Dedifferentiated amniotic fluid mesenchymal stem cell (primary cell): ENCODE measurements at regions not wholly inside any gene's neighbourhood (a gene's known extent, or its start where the extent isn't known, plus 50 kb on each side); places are given as distances from the start of the nearest gene placed in this dataset.

Source experiments
- DNase-seq: peaks from one replicate; pipeline ENCODE4 v3.0.0-alpha.2; 2016; ENCODE audit errors: extremely low spot score

DNA sequence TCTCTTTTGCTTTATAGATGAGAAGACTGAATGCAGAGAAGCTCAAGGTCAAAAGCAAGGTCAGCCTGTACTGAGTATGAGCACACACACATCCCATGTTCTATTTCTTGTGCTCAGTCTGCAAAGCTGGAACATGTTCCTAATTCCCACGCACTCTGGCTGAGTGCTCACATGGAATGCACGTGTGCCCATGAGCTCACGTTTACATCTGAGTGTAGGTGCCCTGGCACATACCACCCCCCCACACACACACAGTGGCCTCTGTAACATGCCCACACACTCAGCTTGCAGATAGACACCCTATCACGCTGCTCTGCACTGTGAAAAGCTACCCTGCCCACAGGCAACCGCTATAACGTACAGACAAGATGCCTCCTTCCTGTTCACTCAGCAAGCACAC, 700.1 kb downstream of the MED13L start:
- no peak for DNase-seq

DNA sequence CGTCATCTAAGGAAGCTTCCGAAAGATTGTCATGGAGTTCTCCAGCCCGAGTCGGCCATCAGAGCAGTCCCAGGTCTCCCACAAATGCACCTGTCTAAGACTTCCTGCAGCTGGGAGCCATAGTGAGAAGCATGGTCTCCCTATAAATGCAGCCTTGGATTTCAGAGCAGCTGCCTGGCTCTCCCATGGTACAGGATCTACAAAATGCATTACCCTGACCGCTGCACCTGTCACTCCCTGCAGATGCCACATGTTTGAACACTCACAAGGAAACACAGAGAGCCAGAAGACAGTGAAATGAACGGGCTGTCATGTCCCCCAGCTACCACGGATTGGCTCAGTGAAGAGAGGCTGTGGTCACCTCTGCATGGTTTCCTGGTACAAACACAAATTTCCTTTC, 702.7 kb downstream of the MED13L start:
- no peak for DNase-seq

DNA sequence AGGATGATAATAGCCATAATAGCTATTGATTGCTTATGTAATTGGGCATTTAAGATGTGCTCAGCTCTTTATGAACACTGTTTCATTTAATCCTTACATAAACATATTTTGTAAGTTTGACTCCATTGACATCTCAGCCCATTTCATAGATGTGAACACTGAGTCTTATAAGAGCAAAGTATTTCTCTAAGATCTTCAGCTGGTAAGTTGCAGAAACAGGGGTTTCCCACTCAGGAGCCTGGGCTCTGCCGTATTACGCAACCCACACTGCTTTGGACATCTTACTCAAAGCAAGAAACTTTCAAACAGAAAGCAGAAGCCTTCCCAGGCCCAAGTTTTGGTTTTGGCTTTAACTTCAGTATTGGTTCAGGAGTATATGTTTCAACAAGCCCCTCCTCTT, 705.1 kb downstream of the MED13L start:
- no peak for DNase-seq

DNA sequence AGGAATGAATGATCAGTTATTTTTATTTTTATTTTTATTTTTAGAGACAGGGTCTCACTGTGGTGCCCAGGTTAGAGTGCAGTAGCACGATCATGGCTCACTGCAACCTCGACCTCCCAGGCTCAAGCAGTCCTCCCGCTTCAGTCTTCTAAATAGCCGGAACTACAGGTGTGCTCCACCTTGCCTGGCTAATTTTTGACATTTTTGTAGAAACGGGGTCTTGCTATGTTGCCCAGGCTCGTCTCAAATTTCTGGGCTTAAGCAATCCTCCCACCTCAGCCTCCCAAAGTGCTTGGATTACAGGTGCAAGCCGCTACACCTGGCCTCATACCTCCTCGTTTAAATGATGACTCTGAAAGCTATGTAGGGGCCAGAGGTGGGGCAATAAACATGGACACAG, 706.0 kb downstream of the MED13L start:
- no peak for DNase-seq

DNA sequence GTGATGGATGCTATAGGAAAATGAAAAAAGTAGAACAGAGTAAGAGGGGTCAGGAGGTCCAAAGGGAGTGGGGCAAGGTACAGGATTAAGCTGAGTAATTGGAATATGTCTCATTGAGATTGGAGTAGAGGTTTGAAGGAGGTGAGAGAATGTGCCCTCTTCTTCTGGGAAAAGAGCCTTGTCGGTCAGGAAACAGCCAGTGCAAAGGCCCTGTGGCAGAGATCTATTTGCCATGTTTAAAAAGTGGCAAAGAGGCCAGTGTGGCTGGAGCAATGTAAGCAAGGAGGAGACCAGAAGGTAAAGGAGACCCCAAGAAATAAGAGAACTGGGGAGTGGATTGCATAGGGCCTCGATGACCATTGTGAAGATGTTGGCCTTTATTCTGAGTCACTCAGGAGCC, 706.5 kb downstream of the MED13L start:
- DNase-seq, result no peak

DNA sequence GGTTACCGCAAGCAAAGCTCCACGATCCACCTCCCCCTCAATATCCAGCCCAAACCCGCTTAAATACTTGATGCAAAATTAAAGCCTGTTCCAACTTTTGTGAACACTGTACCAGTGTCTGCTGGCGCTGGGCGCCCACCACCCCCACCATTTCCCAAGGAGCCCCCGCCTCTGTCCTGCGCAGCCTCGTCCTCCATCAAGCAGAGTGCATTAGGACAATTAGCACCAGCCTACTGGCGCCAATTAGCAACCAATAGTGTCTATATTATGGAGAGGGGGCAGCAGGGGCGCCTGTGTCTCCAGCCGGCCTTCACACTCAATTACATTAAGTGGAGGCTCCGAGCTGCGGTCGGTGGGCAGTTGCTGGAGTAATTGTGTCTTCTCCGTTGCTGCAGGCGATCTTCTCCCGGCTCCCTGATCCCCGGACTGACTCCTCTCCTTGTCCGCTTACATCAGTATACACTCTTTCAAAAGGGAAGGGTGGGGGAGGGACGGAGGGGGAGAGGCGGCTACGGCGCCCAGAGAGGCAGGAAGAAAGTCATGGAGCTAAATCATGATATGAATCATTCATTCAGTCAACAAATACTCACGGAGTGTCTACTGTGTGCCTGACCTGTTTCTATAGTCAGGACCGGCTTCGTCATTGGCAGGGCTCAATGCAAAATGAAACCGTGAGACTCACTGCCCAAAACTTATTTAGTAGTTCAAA, 707.3 kb downstream of the MED13L start:
- DNase-seq, result no peak

DNA sequence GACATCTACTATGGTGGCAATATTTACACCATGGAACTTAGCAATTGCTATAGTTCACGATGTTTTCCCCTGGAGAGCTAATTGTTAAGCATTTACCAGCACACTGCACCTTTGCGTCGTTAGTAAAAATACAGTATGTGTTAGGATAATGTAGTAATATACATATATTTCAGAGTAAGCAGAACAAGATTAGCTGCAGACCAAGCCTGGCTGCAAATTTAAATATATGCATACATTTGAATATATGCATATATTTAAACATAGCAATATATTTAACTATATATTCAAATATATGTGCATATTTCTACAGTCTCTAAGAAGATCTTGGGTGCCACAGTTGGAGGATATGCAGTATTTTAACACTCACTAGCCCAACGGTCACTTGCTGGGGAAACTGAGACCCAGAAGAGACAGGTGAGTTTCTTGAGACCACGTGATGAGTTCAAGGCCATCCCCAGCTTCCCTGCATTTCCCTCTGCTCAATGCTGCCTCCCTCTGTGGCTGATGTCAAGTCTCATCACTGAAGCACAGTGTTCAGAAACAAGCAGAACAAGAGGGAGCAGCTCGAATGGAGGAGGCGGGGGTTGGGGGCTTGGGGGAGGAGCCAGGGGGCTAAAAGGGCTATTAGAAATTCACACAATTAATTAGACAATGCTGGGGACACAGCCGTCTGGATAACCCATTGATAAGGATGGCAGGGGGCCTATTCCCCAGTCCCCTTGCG, 708.0 kb downstream of the MED13L start:
- DNase-seq, result no peak

DNA sequence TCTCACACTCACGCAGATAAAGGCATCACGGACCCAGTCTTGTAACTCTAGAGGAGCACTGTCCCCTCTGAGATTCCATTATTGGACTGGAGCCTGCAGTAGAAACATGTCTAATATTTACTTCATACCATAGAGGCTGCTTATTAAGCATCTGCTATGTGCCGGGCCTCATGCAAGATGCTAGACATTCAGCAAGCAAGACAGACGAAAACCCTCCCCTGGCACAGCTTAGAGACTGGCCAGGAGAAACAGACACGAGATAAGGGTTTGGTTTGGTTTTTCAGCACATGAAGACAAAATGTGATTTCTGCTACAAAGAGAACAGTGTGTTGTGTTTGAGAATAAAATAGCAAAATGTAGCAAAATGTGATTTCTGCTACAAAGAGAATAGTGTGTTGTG, 719.2 kb downstream of the MED13L start:
- no peak for DNase-seq

DNA sequence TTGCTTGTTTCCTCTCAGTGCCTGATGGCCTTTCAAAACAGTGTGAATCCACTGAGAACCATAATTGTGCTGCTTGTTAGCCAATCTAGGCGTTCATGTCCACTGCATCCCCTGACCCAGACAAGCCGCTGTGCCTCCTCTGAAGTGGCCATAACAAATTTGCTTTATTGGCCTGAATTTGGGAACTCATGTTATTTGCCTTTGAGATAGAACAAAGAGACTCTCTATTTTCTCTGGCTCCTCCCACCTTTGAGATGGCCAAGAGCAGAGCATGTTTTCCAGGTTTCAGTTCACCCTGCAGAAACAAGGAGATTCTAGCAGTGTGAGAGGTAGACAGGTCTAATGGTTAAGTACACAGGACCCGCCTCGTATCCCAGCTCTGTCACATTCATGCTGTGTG, 723.9 kb downstream of the MED13L start:
- DNase-seq, result no peak

DNA sequence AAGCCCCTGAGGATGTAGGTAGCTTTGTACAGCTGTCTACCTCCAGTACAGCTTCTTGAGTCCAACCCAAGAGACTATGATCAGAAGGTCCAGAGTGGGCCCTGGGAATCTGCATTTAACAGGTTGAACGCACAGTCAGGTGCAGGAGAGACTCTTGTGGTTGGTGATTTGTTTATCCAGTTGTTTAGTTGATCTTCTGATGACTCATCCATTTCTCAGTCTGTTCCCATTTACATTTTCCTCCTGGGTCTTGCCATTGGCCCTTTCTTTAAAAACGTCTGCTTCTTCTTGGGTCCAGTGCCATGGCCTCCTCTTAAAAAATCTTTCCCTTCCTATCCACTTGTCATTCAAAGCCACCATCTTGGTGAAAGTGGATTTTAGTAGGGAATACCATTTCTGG, 734.2 kb downstream of the MED13L start:
- DNase-seq, result no peak

DNA sequence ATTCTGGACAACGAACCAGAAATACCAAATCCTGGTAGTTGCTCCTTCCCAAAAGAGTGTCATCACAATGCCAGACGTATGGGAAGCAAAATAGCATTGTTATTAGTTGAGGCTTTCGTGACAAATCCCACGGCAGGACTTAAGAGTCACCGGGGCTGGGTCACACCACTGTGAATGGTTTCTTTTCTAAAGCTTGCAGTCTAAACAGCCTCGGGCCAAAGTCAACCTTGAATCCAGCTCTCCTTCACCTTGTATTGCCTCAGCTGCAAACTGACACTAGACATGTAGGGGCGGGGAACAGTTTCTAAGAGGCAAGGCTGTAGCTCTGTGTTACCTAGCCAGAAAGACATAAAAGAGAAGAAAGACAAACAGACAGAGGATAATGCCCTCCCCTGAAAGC, 734.8 kb downstream of the MED13L start:
- no peak for DNase-seq

DNA sequence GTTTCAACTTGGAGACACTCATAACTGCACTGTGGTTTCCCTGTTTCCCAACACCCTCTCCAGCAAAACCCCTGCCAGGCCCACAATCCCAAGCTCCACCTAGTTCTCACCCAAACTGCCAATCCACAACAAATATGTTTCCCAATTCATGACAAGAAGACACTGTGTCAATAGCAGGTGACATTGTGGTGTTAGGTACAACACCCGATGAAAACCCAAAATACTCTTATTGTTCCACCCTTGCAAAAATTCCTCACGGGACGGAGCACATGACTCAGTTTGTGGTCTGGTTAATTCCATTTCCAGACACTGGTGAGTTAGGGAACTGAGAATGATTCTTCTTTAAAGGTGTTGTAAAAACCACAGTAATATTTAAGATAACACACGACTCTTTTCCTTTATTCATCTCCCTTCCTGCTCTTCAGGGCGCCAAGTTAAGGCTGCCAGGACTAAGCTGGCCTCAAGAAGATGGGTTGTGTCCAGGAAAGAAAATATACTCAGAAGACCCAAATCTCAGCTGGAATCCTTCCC, 735.5 kb downstream of the MED13L start:
- DNase-seq, result no peak

DNA sequence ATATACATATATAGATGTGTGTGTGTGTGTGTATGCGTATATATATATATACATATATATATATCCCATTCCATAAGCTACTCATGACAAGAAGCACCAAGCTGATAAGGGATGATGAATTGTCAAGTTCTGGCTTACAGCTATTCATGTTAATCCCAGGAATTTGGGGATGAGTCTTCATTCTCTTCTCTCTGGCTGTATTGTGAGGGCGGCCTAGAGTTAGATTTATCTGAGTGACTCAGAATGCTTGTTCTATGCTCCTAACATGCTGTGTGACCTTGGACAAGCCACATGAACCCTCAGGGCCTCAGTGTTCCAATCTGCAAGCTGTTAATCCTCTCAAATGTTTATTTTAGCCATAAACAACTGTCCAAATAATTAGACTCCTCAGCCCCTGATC, 749.0 kb downstream of the MED13L start:
- DNase-seq, result no peak

DNA sequence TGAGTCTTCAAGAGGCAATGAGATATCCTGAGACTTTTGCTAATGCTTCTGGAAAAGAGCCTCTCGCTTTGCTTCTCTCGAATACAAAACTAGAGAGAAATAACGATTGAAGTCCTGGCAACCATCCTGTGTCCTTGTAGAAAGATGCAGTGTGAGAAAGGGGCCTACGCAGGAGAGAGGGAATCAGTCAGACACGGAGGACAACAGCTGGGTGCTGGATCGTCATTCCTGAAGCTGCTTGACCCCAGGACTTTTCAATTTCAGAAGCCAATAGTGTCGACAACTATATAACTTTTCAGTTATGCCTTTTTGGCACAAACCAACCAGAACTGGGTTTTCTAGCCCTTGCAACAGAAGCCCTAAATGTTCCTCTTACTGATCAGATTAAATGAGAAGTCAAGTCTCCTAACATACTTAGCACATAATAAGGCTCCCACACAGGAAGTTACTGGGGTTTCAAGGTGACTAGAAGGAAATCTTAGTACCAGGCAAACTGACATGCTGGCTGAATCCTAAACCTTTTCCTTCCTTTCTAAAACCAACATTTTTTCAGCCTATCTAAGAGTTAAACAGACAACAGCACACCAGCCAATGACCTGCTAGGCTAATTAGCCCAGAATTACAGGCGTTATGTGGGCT, 755.6 kb downstream of the MED13L start:
- DNase-seq, result no peak

DNA sequence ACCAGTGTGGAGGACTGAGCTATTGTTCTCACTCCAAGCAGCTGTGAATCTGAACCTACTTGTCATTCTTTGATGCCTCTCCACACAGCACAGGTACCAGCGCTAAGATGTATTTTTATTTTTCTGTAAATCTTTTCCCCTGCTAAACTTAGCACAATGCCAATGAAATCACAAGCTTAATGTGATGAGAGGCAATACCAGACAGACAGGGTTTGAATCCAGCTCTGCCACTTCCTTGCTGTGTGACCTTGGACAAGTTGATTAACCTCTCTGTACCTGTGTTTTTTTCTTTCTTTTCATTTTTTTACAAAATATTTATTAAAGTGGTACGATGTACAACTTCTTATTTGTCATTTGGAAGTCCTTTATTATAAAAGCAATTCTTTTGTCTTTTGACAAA, 757.6 kb downstream of the MED13L start:
- no peak for DNase-seq

DNA sequence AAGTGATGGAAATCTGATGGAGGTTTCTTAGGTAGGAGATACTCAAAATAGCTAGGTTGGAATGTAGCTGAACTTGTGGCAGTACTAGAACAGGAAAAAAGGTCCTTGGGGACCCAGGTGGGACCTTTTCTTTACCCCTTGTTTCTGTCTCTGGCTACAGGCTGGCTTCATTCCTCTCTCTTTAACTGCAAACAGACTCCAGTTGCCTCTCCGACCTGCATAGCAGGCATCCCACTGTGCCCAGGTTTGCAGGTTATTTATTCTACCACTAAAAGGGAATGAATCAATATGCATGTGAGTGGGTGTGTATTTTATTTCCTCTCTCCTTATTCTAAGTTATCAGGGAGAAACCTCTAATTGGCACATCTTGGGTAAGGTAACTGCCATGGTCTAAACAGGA, 758.1 kb downstream of the MED13L start:
- DNase-seq, result no peak

DNA sequence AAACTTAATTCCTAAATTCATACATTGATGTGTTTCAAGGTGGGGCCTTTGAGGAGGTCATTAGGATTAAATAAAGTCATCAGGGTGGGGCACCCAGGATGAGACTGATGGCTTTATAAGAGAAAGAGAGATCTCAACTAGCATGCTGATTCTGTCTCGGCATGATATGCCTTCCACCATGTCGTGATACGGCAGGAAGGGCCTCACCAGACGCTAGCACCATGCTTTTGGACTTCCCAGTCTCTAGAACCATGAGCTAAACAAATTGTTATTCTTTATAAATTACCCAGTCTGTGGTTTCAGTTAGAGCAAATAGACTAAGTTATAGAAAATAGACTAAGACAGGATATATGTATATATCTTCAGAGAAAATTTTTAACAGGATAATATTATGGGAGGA, 759.6 kb downstream of the MED13L start:
- no peak for DNase-seq

DNA sequence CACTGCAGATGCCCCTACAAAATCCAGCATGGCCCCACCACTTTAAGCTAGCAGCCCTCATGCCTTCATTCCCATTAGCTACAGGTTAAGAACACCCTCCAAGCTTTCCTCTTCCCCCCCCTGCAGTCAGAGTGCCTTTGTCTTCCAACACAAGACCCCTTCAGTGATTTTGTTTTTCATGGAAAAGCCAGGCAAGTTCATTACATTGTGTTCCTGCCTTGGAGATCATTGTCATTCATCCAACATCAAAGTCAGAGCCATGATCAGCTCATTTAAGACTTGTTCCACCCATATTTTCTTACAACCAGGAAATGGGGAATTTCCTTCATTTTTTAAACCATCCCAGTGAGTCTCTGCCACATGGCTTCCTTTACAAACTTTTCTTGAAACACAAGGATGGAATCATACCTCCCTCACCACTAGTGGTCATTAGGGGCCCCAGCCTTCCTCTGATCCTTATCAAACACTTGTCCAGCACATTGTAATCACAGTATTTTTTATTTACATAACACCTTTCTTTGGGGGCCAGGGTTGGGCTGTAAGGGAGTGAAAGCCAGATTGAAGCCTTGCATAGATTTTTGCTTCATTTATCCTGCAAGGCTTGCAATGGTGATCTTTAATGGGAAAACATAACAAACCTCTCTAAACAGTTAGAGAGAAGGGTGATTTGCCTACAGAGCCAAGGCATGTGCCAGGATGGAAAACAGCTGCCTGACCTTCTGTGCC, 765.3 kb downstream of the MED13L start:
- DNase-seq, result no peak

DNA sequence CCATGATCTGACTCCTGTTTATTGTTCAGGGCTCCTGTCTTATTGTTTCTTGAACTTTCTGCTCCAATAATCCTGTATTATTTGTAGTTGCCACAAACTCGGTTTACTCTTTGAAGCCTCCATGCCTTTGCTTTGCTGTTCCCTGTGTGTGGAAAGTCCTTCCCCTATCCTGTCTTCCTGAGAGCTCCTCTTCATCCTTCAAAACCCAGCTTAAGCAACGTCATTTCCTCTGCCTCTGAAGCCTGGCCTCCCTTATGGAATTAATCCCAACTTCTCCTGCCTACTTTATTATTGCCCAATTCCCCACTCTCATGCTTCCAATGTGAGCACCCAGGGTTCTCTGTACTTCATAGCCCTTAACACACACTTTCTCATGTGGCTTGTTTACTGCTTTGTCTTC, 766.2 kb downstream of the MED13L start:
- no peak for DNase-seq

DNA sequence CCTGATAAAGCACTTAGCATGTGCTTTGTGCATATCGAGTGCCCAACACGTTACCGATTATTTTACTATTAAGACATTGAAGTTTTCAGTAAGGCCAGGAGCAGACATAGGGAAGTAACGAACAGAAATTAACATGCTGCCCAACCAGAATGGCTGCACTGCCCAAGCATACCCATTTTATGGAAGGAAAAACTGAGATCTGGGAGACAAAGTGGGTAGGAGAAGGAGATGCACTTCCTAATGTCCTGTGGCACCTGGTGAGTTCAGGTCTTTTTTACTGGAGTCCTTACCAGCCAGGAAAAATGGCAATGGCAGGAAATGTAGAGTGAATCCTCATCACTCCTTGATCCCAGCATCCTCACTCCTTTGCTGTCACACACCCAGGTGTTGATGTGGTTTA, 768.5 kb downstream of the MED13L start:
- no peak for DNase-seq

DNA sequence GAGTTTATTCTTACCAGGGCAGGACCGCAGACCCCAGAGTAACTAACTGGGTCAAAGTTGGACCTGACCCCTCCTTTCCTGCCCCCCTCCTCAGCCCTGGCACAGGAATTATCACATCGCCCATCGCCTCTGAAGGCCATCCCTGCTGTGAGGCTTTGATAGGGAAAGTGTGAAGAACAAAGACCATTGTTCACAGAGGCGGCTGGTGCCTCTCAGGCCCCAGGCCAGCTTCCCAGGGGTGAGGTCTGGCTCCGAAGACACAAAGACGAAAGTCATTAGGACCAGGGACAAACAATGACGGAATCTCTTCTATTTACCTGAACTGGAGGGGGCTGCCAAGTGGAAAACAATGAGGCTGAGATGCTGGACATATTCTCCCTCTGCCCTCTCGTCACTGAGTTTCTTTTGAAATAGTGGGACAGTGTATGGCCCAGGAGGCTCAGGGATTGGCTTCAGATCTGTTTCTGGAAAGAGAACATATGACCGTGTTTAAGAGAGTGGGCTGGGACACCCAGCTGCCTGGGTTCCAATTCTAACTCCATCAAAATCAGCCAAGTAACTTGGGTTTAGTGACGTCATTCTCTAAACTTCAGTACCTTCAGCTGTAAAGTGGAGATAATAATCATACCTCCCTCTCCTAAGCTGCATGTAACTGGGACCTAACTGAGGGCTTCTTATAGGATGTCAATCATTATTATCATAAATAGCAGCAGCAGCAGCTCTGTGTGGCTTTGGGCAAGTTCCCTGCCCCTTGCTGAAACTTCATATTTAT, 769.4 kb downstream of the MED13L start:
- no peak for DNase-seq

DNA sequence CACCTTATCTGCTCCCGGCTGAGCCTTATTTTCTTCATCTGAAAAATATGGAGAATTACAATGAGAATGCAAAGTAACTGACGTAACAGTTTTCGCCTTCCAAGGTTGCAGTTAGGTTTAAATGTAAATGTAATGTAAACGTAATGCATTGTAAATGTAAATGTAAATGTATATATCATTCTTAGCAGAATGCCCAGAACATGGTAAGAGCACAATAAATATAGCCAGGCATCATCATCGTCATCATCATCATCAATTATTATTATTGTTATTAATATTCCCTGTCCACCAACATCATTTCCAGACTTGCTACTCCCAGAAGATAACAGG, 770.0 kb downstream of the MED13L start:
- DNase-seq, result no peak
